HepG2 (cell line): ENCODE measurements at regions not wholly inside any gene's neighbourhood (a gene's known extent, or its start where the extent isn't known, plus 50 kb on each side); places are given as distances from the start of the nearest gene placed in this dataset.

ENCODE experiments used
- ARNT2 ChIP-seq: sonication (generic); formaldehyde crosslinking; IDR thresholded peaks from 2 replicates; pipeline ENCODE4 v1.8.0; 2022; ENCODE audit warnings: mild to moderate bottlenecking, low read depth, missing genetic modification reagents, moderate library complexity
- FOXM1 ChIP-seq: sonication (generic); formaldehyde crosslinking; IDR thresholded peaks from 2 replicates; pipeline ENCODE4 v1.5.0; 2020; ENCODE audit warnings: missing genetic modification reagents
- KLF16 ChIP-seq, 2 experiments: sonication (generic) in 1 of 2; formaldehyde crosslinking in 1 of 2; IDR thresholded peaks; 2 replicates each; pipeline versions ENCODE4 v1.6.1 to v1.8.0; 2016 to 2023; ENCODE audit warnings: missing genetic modification reagents in 2 of 2, missing compliant biosample characterization in 1 of 2
- MATR3 ChIP-seq: sonication (generic); formaldehyde crosslinking; IDR thresholded peaks from 2 replicates; pipeline ENCODE4 v1.4.0; 2020; ENCODE audit warnings: missing genetic modification reagents
- SALL2 ChIP-seq: sonication (generic); formaldehyde crosslinking; IDR thresholded peaks from 2 replicates; pipeline ENCODE4 v1.8.1; 2023; ENCODE audit warnings: mild to moderate bottlenecking, missing genetic modification reagents, inconsistent platforms
- SKI ChIP-seq: fragments of 450-650 bp; IDR thresholded peaks from one replicate; pipeline ENCODE4 v1.6.1; 2018; ENCODE audit warnings: mild to moderate bottlenecking; ENCODE audit not compliant: partially characterized antibody
- TF ChIP-seq, protein P1 (sequence below), 2 experiments: fragments of 450-650 bp in 1 of 2; sonication (generic) in 1 of 2; formaldehyde crosslinking in 1 of 2; IDR thresholded peaks; 2 replicates each; pipeline versions ENCODE4 v1.6.1 to v1.8.0; 2016 to 2022; ENCODE audit warnings: antibody characterized with exemption in 1 of 2, mild to moderate bottlenecking in 1 of 2, missing genetic modification reagents in 1 of 2
- TF ChIP-seq, protein P2 (sequence below): sonication (generic); formaldehyde crosslinking; IDR thresholded peaks from 2 replicates; pipeline ENCODE4 v1.8.0; 2022; ENCODE audit warnings: mild to moderate bottlenecking, missing genetic modification reagents, borderline replicate concordance
- TF ChIP-seq, protein P3 (sequence below): sonication (generic); formaldehyde crosslinking; IDR thresholded peaks from 2 replicates; pipeline ENCODE4 v1.4.0; 2020; ENCODE audit warnings: missing genetic modification reagents

DNA sequence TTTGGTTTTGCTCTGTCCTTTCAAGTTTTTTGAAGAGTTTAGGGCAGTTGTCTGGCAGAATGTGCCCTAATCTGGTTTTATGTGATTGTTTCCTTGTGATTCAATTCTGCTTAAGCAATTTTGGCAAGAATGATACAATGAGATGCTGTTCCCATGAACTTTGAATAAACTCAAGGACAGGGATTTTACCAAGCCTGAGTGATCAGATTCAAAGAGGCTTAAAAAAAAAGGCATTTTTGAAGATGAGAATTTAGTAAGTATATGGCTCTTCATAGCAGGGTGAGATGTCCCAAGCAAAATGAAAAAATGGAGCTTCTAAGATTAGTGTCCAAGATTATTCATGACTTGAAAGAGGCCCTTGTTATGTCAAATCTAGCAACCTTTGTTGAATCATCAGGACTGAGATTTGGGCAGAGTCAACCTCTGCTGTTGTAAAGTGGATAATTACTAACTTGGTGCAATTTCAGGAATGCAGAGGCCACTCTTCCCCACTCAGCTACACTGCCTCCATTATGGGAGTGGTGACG is 180.6 kb upstream of the NUDT4 start (continued):
- TF ChIP-seq, protein P1, sequence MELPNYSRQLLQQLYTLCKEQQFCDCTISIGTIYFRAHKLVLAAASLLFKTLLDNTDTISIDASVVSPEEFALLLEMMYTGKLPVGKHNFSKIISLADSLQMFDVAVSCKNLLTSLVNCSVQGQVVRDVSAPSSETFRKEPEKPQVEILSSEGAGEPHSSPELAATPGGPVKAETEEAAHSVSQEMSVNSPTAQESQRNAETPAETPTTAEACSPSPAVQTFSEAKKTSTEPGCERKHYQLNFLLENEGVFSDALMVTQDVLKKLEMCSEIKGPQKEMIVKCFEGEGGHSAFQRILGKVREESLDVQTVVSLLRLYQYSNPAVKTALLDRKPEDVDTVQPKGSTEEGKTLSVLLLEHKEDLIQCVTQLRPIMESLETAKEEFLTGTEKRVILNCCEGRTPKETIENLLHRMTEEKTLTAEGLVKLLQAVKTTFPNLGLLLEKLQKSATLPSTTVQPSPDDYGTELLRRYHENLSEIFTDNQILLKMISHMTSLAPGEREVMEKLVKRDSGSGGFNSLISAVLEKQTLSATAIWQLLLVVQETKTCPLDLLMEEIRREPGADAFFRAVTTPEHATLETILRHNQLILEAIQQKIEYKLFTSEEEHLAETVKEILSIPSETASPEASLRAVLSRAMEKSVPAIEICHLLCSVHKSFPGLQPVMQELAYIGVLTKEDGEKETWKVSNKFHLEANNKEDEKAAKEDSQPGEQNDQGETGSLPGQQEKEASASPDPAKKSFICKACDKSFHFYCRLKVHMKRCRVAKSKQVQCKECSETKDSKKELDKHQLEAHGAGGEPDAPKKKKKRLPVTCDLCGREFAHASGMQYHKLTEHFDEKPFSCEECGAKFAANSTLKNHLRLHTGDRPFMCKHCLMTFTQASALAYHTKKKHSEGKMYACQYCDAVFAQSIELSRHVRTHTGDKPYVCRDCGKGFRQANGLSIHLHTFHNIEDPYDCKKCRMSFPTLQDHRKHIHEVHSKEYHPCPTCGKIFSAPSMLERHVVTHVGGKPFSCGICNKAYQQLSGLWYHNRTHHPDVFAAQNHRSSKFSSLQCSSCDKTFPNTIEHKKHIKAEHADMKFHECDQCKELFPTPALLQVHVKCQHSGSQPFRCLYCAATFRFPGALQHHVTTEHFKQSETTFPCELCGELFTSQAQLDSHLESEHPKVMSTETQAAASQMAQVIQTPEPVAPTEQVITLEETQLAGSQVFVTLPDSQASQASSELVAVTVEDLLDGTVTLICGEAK (IDR thresholded peaks at IDR 0.05): no peak
- TF ChIP-seq, protein P1 (CRISPR knock-in tag; IDR thresholded peaks at IDR 0.05): no peak
- TF ChIP-seq MATR3 (no peak), SALL2 (CRISPR knock-in tag) (no peak), ARNT2 (CRISPR knock-in tag) (no peak), FOXM1 (CRISPR knock-in tag) (no peak), KLF16 (CRISPR knock-in tag; IDR thresholded peaks at IDR 0.05) (no peak), SKI (no peak)
- TF ChIP-seq, protein P2, sequence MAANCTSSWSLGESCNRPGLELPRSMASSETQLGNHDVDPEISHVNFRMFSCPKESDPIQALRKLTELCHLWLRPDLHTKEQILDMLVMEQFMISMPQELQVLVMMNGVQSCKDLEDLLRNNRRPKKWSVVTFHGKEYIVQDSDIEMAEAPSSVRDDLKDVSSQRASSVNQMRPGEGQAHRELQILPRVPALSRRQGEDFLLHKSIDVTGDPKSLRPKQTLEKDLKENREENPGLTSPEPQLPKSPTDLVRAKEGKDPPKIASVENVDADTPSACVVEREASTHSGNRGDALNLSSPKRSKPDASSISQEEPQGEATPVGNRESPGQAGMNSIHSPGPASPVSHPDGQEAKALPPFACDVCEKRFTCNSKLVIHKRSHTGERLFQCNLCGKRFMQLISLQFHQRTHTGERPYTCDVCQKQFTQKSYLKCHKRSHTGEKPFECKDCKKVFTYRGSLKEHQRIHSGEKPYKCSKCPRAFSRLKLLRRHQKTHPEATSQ (CRISPR knock-in tag): no peak
- TF ChIP-seq, protein P3, sequence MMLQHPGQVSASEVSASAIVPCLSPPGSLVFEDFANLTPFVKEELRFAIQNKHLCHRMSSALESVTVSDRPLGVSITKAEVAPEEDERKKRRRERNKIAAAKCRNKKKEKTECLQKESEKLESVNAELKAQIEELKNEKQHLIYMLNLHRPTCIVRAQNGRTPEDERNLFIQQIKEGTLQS (CRISPR knock-in tag): no peak
